Trophoblast cell (in vitro differentiated cells and primary cell): ENCODE measurements at regions not wholly inside any gene's neighbourhood (a gene's known extent, or its start where the extent isn't known, plus 50 kb on each side); places are given as distances from the start of the nearest gene placed in this dataset.
"Not testable (repeated sequence)": the region's sequence is repeated elsewhere in the genome, so short reads cannot be mapped to it uniquely, and the experiment has no call there.

ENCODE experiments used
- DNase-seq, 2 donors: peaks; one replicate each; pipeline ENCODE4 v3.0.0-alpha.2; 2016
- H2AFZ ChIP-seq: 2 replicates; pipeline ENCODE4 v1.6.1; 2013; ENCODE audit warnings: low read length, moderate library complexity, mild to moderate bottlenecking; ENCODE audit not compliant: insufficient read depth, poor library complexity
- H2AK5ac ChIP-seq: 2 replicates; pipeline ENCODE4 v1.6.1; 2013; ENCODE audit warnings: mild to moderate bottlenecking, low read length
- H2BK120ac ChIP-seq: 2 replicates; pipeline ENCODE4 v1.6.1; 2013; ENCODE audit warnings: low read length, mild to moderate bottlenecking, moderate library complexity; ENCODE audit not compliant: insufficient read depth, poor library complexity
- H2BK12ac ChIP-seq: 2 replicates; pipeline ENCODE4 v1.6.1; 2013; ENCODE audit warnings: mild to moderate bottlenecking, low read length, moderate library complexity
- H2BK5ac ChIP-seq: 2 replicates; pipeline ENCODE4 v1.6.1; 2013; ENCODE audit warnings: low read length, low read depth, moderate library complexity, mild to moderate bottlenecking; ENCODE audit not compliant: poor library complexity
- H3K14ac ChIP-seq: 2 replicates; pipeline ENCODE4 v1.6.1; 2013; ENCODE audit warnings: mild to moderate bottlenecking, low read length
- H3K18ac ChIP-seq: 2 replicates; pipeline ENCODE4 v1.6.1; 2013; ENCODE audit warnings: mild to moderate bottlenecking, low read length
- H3K23ac ChIP-seq: 2 replicates; pipeline ENCODE4 v1.6.1; 2013; ENCODE audit warnings: low read length
- H3K27ac ChIP-seq: 2 replicates; pipeline ENCODE4 v1.5.1; 2013; ENCODE audit warnings: low read depth, mild to moderate bottlenecking, inconsistent platforms, low read length, moderate library complexity
- H3K27me3 ChIP-seq: 2 replicates; pipeline ENCODE4 v1.6.1; 2013; ENCODE audit warnings: inconsistent platforms, mild to moderate bottlenecking, low read length, moderate library complexity; ENCODE audit not compliant: insufficient read depth
- H3K36me3 ChIP-seq, 2 experiments: 1 replicate in 1 of 2; 2 replicates in 1 of 2; pipeline ENCODE4 v1.6.1; 2013; ENCODE audit warnings: low read length in 2 of 2, mild to moderate bottlenecking in 2 of 2, moderate library complexity in 1 of 2; ENCODE audit not compliant: insufficient read depth in 2 of 2, control insufficient read depth in 1 of 2
- H3K4ac ChIP-seq: 2 replicates; pipeline ENCODE4 v1.6.1; 2013; ENCODE audit warnings: low read depth, mild to moderate bottlenecking, low read length, moderate library complexity
- H3K4me1 ChIP-seq, 2 experiments: 1 replicate in 1 of 2; 2 replicates in 1 of 2; pipeline ENCODE4 v1.6.1; 2013; ENCODE audit warnings: low read length in 2 of 2, mild to moderate bottlenecking in 2 of 2, moderate library complexity in 1 of 2; ENCODE audit not compliant: insufficient read depth in 2 of 2, control insufficient read depth in 1 of 2
- H3K4me2 ChIP-seq: 2 replicates; pipeline ENCODE4 v1.6.1; 2013; ENCODE audit warnings: inconsistent platforms, mild to moderate bottlenecking, low read length, moderate library complexity
- H3K4me3 ChIP-seq: 2 replicates; pipeline ENCODE4 v1.5.1; 2013; ENCODE audit warnings: mild to moderate bottlenecking, low read depth, low read length, inconsistent platforms
- H3K79me1 ChIP-seq: one replicate; pipeline ENCODE4 v1.6.1; 2013; ENCODE audit warnings: low read length
- H3K79me2 ChIP-seq: 2 replicates; pipeline ENCODE4 v1.6.1; 2013; ENCODE audit warnings: low read length, mild to moderate bottlenecking; ENCODE audit not compliant: control insufficient read depth, insufficient read depth, poor library complexity
- H3K9ac ChIP-seq: 2 replicates; pipeline ENCODE4 v1.6.1; 2013; ENCODE audit warnings: mild to moderate bottlenecking, low read length
- H3K9me3 ChIP-seq: 2 replicates; pipeline ENCODE4 v1.6.1; 2013; ENCODE audit warnings: low read depth, mild to moderate bottlenecking, control low read depth, inconsistent platforms, low read length; ENCODE audit not compliant: insufficient read depth
- H4K12ac ChIP-seq: 2 replicates; pipeline ENCODE4 v1.6.1; 2013; ENCODE audit warnings: low read depth, mild to moderate bottlenecking, low read length, moderate library complexity
- H4K8ac ChIP-seq: 2 replicates; pipeline ENCODE4 v1.6.1; 2013; ENCODE audit warnings: low read depth, mild to moderate bottlenecking, low read length, moderate library complexity
- H4K91ac ChIP-seq: one replicate; pipeline ENCODE4 v1.6.1; 2013; ENCODE audit warnings: low read depth, mild to moderate bottlenecking, low read length, moderate library complexity
- WGBS: extraction: QIAGEN DNeasy Blood & Tissue Kit; methylation state at CpG from one replicate; pipeline ENCODE4 v1.1.7; 2013; ENCODE audit warnings: missing lambda C conversion rate; ENCODE audit not compliant: insufficient read length, insufficient coverage; ENCODE audit errors: extremely low coverage; 5-methylcytosine and 5-hydroxymethylcytosine counted together

- not testable (repeated sequence) for H3K4me3 ChIP-seq, H3K4me1 ChIP-seq, H3K79me2 ChIP-seq, H4K8ac ChIP-seq, H3K14ac ChIP-seq, H3K18ac ChIP-seq, H3K79me1 ChIP-seq, H3K9ac ChIP-seq, H3K23ac ChIP-seq, H3K36me3 ChIP-seq, H2BK5ac ChIP-seq, H2AK5ac ChIP-seq, H4K12ac ChIP-seq, H4K91ac ChIP-seq, H2BK12ac ChIP-seq, DNase-seq, H3K4me2 ChIP-seq, H3K27ac ChIP-seq, H3K27me3 ChIP-seq, H3K9me3 ChIP-seq, H2BK120ac ChIP-seq, H3K4ac ChIP-seq, H2AFZ ChIP-seq
- no CpG with 5 or more reads among the region's 1 CpG for WGBS
These were observed 54.3 kb upstream of the SHB start for GRCh38 chr9:38123359-38123758.

DNA sequence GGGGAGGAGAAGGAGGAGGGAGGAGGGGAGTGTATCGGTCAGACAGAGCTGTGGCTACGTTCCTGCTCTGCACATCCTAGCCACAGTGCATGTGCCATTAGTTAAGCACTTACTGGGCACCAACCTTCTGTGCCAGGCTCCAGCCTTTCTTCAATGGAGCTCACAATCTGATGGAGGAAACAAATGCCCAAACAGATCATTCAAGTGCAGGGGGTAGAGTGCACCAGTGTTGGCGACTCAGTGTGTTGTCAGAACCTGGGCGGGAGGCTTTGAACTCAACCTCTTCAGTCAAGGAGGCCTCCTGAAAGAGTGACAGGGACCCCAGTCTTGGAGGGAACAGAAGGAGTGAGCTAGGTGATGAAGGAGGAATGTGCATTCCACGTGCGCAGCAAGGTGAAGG is 51.9 kb upstream of the SHB start:
- Histone ChIP-seq H3K23ac (no peak overlapping the region), H2BK5ac (no peak overlapping the region), H3K4me2 (no peak overlapping the region), H3K4me3 (no peak overlapping the region), H3K36me3 (no peaks in the 10 kb centered on the region), H3K14ac (no peak overlapping the region), H2AFZ (no peak overlapping the region), H2BK12ac (no peak overlapping the region), H3K27ac (no peak overlapping the region), H3K4ac (no peak overlapping the region), H4K91ac (no peak overlapping the region), H3K9ac (no peak overlapping the region), H4K8ac (no peak overlapping the region), H3K79me1 (no peaks in the 10 kb centered on the region), H3K27me3 (no peaks in the 10 kb centered on the region), H3K9me3 (peaks cover 2% of the 10 kb centered on the region), H2AK5ac (no peak overlapping the region), H3K4me1 (no peaks in the 10 kb centered on the region), H2BK120ac (no peak overlapping the region), H3K79me2 (no peaks in the 10 kb centered on the region), H4K12ac (no peak overlapping the region), H3K18ac (no peak overlapping the region)
- no peak for DNase-seq
- no CpG with 5 or more reads among the region's 6 CpGs for WGBS

DNA sequence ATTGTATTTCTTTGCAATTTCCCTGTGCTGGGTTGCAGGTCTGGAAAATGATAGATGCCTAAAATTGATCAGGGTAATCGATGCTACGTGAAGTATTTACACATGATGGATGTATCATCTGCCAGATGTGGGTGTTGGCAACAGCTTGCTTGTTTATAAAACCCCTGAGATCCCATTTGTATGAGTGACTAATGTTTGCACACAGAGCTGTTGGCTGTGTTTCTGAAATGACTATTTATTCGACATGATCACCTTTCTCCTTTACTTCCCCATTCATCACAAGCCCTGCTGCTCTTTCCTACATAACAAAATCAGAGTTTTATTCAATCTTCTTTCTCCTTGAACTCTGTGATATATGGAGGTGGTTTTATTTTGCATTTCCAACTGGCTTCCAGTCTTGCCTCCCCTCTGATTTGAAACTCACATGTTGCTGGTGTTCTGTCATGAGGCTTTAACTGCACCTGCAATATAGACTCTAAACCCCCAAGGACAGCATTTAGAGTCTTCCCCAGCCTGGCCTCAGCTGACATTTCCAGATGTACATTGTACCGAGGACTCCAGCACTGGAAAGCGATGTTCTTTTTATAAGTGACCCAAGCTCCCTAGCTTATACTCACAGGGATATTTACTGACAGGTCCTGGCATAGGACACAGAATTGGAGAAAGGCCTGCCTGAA is 50.7 kb upstream of the SHB start:
- Histone ChIP-seq H3K4me2 (no peak overlapping the region), H2BK5ac (no peak overlapping the region), H4K8ac (no peak overlapping the region), H3K18ac (no peak overlapping the region), H3K4me1 (peaks cover 7% of the 10 kb centered on the region in 2 experiments), H3K14ac (no peak overlapping the region), H2AK5ac (no peak overlapping the region), H3K36me3 (no peaks in the 10 kb centered on the region), H4K91ac (no peak overlapping the region), H2BK120ac (no peak overlapping the region), H3K9me3 (peaks cover 2% of the 10 kb centered on the region), H3K9ac (no peak overlapping the region), H3K23ac (no peak overlapping the region), H3K4ac (no peak overlapping the region), H2BK12ac (no peak overlapping the region), H4K12ac (no peak overlapping the region), H3K79me1 (peaks cover 2% of the 10 kb centered on the region), H3K27ac (no peak overlapping the region), H2AFZ (no peak overlapping the region), H3K27me3 (no peaks in the 10 kb centered on the region), H3K79me2 (no peaks in the 10 kb centered on the region), H3K4me3 (no peak overlapping the region)
- no CpG with 5 or more reads among the region's 5 CpGs for WGBS
- no peak for DNase-seq

DNA sequence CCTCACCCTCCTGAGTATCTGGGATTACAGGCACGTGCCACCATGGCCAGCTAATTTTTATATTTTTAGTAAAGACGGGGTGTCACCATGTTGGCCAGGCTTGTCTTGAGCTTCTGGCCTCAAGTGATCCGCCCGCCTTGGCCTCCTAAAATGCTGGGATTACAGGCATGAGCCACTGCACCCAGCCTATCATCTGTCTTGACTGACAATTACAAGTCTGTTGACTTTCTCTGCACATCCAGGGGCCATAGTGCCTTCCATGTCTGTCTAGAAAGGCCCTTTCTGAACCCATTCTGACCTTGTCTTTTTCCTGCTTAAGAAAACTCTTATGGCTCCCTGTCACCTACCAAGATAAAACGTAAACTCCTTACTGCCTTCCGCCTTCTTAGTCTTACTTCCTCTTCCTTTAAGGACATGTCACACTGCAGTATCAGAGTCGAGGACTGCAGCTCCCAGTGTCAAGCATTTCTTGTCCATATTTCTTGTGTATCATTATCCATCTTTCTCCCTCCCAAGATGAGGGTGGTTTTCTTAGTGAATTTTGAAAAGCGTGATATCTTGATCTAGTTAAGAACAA is 49.9 kb upstream of the SHB start:
- DNase-seq, result no peak
- H4K12ac ChIP-seq, result no peak overlapping the region
- H3K23ac ChIP-seq, result no peak overlapping the region
- H3K9me3 ChIP-seq, result peaks cover 2% of the 10 kb centered on the region
- WGBS, result no CpG with 5 or more reads among the region's 8 CpGs
- H2BK12ac ChIP-seq, result no peak overlapping the region
- H3K9ac ChIP-seq, result no peak overlapping the region
- no peak overlapping the region for H3K27ac ChIP-seq
- H3K27me3 ChIP-seq, result no peaks in the 10 kb centered on the region
- H4K91ac ChIP-seq, result no peak overlapping the region
- no peak overlapping the region for H2AK5ac ChIP-seq
- H2BK5ac ChIP-seq, result no peak overlapping the region
- H3K4me3 ChIP-seq, result no peak overlapping the region
- H3K4ac ChIP-seq, result no peak overlapping the region
- peaks cover 2% of the 10 kb centered on the region for H3K79me1 ChIP-seq
- no peak overlapping the region for H4K8ac ChIP-seq
- H3K4me2 ChIP-seq, result no peak overlapping the region
- H3K79me2 ChIP-seq, result no peaks in the 10 kb centered on the region
- H3K36me3 ChIP-seq, result no peaks in the 10 kb centered on the region
- no peak overlapping the region for H2BK120ac ChIP-seq
- H3K4me1 ChIP-seq, result peaks cover 7 to 9% of the 10 kb centered on the region in 2 experiments
- H2AFZ ChIP-seq, result no peak overlapping the region
- no peak overlapping the region for H3K18ac ChIP-seq
- H3K14ac ChIP-seq, result no peak overlapping the region
